ENCODE measurements at regions not wholly inside any gene's neighbourhood (a gene's known extent, or its start where the extent isn't known, plus 50 kb on each side); places are given as distances from the start of the nearest gene placed in this dataset.

DNA sequence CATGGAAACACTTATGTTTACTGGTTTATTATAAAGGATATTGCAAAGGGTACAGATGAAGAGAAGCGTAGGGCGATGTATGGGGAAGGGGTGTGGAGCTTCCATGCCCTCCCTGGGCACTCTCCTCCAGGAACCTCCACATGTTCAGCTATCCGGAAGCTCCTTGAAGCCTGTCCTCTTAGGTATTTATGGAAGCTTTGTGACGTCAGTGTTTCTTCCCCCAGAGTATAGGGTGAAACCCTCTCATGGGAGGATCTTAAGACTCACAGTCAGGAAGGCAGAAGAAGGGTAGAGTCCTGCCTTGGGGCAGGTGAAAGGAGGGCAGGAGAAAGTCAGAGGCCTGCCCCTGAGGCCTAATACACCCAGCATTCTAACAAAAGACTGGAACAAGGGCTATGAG, 61.3 kb upstream of the CREB1 start:
- TF ChIP-seq POLR2AphosphoS5 (IDR thresholded peaks at IDR 0.05; ENCODE audit: low read depth, low read length) (no peak), TAF1 (IDR thresholded peaks at IDR 0.05; ENCODE audit: borderline replicate concordance, insufficient read depth, low read length) (no peak), FOXP2 (optimal IDR thresholded peaks at IDR 0.05; ENCODE audit: borderline replicate concordance, extremely low read depth, extremely low read length, insufficient read depth) (no peak), SIN3A (IDR thresholded peaks at IDR 0.05; ENCODE audit: borderline replicate concordance, insufficient read depth, low read length) (no peak)
- TF ChIP-seq, protein P1, sequence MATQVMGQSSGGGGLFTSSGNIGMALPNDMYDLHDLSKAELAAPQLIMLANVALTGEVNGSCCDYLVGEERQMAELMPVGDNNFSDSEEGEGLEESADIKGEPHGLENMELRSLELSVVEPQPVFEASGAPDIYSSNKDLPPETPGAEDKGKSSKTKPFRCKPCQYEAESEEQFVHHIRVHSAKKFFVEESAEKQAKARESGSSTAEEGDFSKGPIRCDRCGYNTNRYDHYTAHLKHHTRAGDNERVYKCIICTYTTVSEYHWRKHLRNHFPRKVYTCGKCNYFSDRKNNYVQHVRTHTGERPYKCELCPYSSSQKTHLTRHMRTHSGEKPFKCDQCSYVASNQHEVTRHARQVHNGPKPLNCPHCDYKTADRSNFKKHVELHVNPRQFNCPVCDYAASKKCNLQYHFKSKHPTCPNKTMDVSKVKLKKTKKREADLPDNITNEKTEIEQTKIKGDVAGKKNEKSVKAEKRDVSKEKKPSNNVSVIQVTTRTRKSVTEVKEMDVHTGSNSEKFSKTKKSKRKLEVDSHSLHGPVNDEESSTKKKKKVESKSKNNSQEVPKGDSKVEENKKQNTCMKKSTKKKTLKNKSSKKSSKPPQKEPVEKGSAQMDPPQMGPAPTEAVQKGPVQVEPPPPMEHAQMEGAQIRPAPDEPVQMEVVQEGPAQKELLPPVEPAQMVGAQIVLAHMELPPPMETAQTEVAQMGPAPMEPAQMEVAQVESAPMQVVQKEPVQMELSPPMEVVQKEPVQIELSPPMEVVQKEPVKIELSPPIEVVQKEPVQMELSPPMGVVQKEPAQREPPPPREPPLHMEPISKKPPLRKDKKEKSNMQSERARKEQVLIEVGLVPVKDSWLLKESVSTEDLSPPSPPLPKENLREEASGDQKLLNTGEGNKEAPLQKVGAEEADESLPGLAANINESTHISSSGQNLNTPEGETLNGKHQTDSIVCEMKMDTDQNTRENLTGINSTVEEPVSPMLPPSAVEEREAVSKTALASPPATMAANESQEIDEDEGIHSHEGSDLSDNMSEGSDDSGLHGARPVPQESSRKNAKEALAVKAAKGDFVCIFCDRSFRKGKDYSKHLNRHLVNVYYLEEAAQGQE (IDR thresholded peaks at IDR 0.05; ENCODE audit: insufficient read depth in 1 of 2, low read depth in 2 of 2, low read length in 2 of 2) = no peak
